OCI-LY7 (cell line): ENCODE measurements at regions not wholly inside any gene's neighbourhood (a gene's known extent, or its start where the extent isn't known, plus 50 kb on each side); places are given as distances from the start of the nearest gene placed in this dataset.

ENCODE experiments used
- CTCF ChIP-seq: fragments of 200-600 bp; sonication (generic); conservative IDR thresholded peaks from 2 replicates; pipeline ENCODE4 v1.5.1; 2014; ENCODE audit warnings: mild to moderate bottlenecking, antibody characterized with exemption, low read length, moderate library complexity, mixed read lengths
- EZH2phosphoT487 ChIP-seq: fragments of 200-600 bp; sonication (generic); IDR thresholded peaks from 2 replicates; pipeline ENCODE4 v1.6.1; 2018; ENCODE audit warnings: low read depth, borderline replicate concordance, mild to moderate bottlenecking, mixed run types, antibody characterized with exemption, low read length, moderate library complexity, mixed read lengths

DNA sequence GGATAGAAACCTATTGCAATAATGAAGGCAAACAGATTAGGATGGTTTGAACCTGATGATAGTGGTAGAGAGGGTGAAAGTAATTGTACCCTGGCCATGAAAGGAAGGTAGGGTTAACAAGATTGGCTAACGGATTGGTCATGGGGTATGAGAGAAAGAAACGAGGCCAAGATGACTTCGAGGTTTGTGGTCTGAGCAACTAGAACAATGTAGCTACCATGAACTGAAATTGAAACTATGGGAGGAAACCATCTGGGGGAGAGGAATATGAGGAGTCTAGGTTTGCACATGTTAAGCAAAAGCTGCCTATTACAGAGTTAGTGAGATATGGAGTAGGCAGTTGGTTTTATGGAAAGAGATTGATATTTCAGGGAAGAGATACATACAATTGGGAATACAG is 406.0 kb downstream of the PRELID2 start:
- TF ChIP-seq EZH2phosphoT487 (no peak), CTCF (no peak)
